ENCODE measurements at regions not wholly inside any gene's neighbourhood (a gene's known extent, or its start where the extent isn't known, plus 50 kb on each side); places are given as distances from the start of the nearest gene placed in this dataset.

GRCh38 chr15:37218351-37218916 is 118.1 kb upstream of the MEIS2 start:
- H3K4me3 ChIP-seq = no peak overlapping the region
- 78% methylated on average over 4 of the region's 4 CpGs for WGBS
- no peaks in the 10 kb centered on the region for H3K4me1 ChIP-seq
- no peak overlapping the region for H3K27ac ChIP-seq (replicated peaks in 1 of 4)
- no peaks in the 10 kb centered on the region for H3K27me3 ChIP-seq
- H3K36me3 ChIP-seq = no peaks in the 10 kb centered on the region
- H3K9me3 ChIP-seq = no peaks in the 10 kb centered on the region
- intact Hi-C loops (cut with DNase I) = no loop called here
- no peak for DNase-seq (ENCODE audit: extremely low spot score)
- TF ChIP-seq EP300 (IDR thresholded peaks at IDR 0.05) = no peak
- no peak for TF ChIP-seq POLR2AphosphoS5 (IDR thresholded peaks at IDR 0.05)
- no peak for TF ChIP-seq POLR2A (IDR thresholded peaks at IDR 0.05; ENCODE audit: low read depth)
- TF ChIP-seq, protein P1, sequence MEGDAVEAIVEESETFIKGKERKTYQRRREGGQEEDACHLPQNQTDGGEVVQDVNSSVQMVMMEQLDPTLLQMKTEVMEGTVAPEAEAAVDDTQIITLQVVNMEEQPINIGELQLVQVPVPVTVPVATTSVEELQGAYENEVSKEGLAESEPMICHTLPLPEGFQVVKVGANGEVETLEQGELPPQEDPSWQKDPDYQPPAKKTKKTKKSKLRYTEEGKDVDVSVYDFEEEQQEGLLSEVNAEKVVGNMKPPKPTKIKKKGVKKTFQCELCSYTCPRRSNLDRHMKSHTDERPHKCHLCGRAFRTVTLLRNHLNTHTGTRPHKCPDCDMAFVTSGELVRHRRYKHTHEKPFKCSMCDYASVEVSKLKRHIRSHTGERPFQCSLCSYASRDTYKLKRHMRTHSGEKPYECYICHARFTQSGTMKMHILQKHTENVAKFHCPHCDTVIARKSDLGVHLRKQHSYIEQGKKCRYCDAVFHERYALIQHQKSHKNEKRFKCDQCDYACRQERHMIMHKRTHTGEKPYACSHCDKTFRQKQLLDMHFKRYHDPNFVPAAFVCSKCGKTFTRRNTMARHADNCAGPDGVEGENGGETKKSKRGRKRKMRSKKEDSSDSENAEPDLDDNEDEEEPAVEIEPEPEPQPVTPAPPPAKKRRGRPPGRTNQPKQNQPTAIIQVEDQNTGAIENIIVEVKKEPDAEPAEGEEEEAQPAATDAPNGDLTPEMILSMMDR (IDR thresholded peaks at IDR 0.05) = no peak

DNA sequence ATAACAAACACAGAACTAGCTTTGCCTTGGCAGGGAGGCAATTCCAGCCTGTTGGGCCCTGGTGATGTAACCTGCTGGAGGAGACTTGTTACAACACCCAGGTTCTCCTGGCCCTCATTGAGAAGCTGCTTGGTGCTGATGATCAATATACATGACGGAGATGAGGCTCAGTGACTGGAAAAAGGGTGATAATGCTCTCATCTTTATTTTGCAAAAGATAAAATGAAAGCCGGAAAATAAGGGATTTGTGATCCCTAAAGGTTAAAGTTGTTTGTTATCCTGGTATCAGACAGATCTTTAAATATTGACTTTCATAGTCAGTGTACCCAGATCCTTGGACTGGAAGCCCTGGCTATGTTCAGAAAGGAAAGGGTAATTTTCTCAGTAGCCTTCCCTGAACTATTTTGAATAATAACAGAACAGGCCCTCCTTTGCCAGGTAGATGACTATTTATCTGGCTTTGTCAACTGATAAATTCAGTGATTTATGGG is 118.9 kb upstream of the MEIS2 start:
- no peak overlapping the region for H3K4me3 ChIP-seq
- no peaks in the 10 kb centered on the region for H3K27me3 ChIP-seq
- WGBS = 93% methylated on average over 2 of the region's 2 CpGs
- H3K36me3 ChIP-seq = no peaks in the 10 kb centered on the region
- TF ChIP-seq EP300 (IDR thresholded peaks at IDR 0.05) = no peak
- TF ChIP-seq POLR2AphosphoS5 (IDR thresholded peaks at IDR 0.05) = no peak
- TF ChIP-seq, protein P1 (IDR thresholded peaks at IDR 0.05) = no peak
- no peak for TF ChIP-seq POLR2A (IDR thresholded peaks at IDR 0.05; ENCODE audit: low read depth)
- no peak overlapping the region for H3K27ac ChIP-seq (replicated peaks in 1 of 4)
- no peaks in the 10 kb centered on the region for H3K4me1 ChIP-seq
- no peak for DNase-seq (ENCODE audit: extremely low spot score)
- intact Hi-C loops (cut with DNase I) = no loop called here
- H3K9me3 ChIP-seq = no peaks in the 10 kb centered on the region

DNA sequence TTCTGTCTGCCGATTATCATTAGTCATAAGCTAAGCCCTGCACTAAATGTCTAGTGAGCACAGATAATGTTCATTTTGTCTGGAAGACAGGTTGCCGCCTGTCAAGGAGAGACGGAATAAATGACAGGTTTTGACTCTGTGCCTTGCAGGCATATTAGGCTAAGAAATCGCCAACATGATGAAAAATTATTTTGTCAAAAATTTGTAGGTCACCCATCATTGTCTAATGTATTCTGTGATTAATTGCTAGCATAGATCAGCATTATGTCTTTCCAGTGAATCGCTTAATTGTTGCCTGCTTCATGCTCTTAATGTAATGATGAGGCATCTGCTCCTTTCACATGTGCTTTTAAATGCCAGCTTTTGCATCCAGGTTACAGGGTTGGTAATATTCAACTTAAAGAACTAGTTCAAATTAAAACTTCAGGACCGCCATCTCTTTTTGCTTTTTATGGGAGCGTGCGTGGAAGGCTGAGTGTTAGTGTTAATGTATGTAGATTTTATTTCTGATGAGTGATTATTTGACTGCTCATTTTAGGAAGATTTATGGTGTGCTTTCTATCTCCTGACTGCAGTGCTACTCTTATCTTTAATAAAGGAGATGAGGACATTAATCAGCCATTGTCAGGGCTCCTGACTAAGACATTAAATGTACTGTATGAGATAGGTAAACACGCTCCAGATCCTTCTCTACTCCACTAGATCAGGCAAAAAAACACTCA is 120.8 kb upstream of the MEIS2 start:
- intact Hi-C loops (cut with DNase I) = no loop called here
- WGBS = 86% methylated on average over 9 of the region's 9 CpGs
- Histone ChIP-seq H3K4me3 (no peak overlapping the region), H3K9me3 (no peaks in the 10 kb centered on the region), H3K27me3 (no peaks in the 10 kb centered on the region), H3K27ac (replicated peaks in 1 of 4) (no peak overlapping the region), H3K36me3 (no peaks in the 10 kb centered on the region), H3K4me1 (no peaks in the 10 kb centered on the region)
- TF ChIP-seq, protein P1 (IDR thresholded peaks at IDR 0.05) = no peak
- DNase-seq (ENCODE audit: extremely low spot score) = no peak

DNA sequence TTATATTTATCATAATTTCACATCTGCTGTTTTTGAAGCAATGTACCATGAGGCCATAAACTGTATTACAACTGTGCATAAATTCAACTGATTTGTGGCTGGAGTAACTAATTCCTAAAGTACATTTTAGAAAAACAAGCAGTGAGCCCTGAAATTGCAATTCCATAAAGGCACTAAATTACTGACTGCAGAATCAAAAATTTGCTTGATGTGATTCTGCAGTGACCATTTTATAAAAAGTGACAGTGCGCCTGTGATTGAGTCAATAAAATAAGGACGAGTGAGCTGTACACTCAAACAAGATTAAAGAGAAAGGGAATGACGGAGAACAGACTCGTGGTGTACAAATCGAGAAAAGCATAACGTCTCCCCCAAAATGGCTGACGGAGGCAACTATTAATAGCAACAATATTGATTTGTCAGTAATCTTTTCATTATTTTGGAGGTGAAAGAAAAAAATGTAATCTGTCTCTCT is 121.4 kb upstream of the MEIS2 start:
- H3K4me3 ChIP-seq = no peak overlapping the region
- intact Hi-C loops (cut with DNase I) = no loop called here
- H3K9me3 ChIP-seq = no peaks in the 10 kb centered on the region
- TF ChIP-seq, protein P1 (IDR thresholded peaks at IDR 0.05) = no peak
- TF ChIP-seq EP300 (IDR thresholded peaks at IDR 0.05) (no peak), POLR2A (IDR thresholded peaks at IDR 0.05; ENCODE audit: low read depth) (no peak), POLR2AphosphoS5 (IDR thresholded peaks at IDR 0.05) (no peak)
- no peaks in the 10 kb centered on the region for H3K27me3 ChIP-seq
- DNase-seq (ENCODE audit: extremely low spot score) = no peak
- no peak overlapping the region for H3K27ac ChIP-seq (replicated peaks in 1 of 4)
- WGBS = 77% methylated on average over 7 of the region's 7 CpGs
- no peaks in the 10 kb centered on the region for H3K36me3 ChIP-seq
- no peaks in the 10 kb centered on the region for H3K4me1 ChIP-seq
